Endothelial cell of umbilical vein (primary cell): ENCODE measurements at regions not wholly inside any gene's neighbourhood (a gene's known extent, or its start where the extent isn't known, plus 50 kb on each side); places are given as distances from the start of the nearest gene placed in this dataset.
A peak's percentile ranks its signal among the peaks of the same experiment; 100 is the strongest.

Source experiments
- BruUV-seq: library from RNA; stranded (reverse); fragments of 400-500 nt; replicated peaks from 2 replicates; lab custom pipeline; 2021; lab: Mats Ljungman, UMichigan
- CTCF ChIA-PET: fragments of 300-600, 350-600 bp; sonication (Branson Sonifier 250); formaldehyde crosslinking; loops from one replicate; lab custom pipeline; 2021; ENCODE audit warnings: antibody characterized with exemption, inconsistent platforms; lab: Charles Lee
- POLR2A ChIA-PET: fragments of 300-600, 350-600 bp; sonication (Branson Sonifier 250); formaldehyde crosslinking; loops from one replicate; lab custom pipeline; 2021; ENCODE audit warnings: antibody characterized with exemption, inconsistent platforms; lab: Charles Lee
- DNase-seq: peaks from one replicate; pipeline ENCODE4 v3.0.0-alpha.2; 2011; ENCODE audit warnings: low read depth, low spot score
- FAIRE-seq: peaks from 2 replicates; lab custom pipeline; 2011; peaks lifted over from hg19 to GRCh38; lab: Jason Lieb, UNC
- H2AFZ ChIP-seq: 2 replicates; pipeline ENCODE4 v1.6.0; 2012; ENCODE audit warnings: low read depth, low read length, control low read depth, inconsistent platforms
- H3K27ac ChIP-seq: 2 replicates; pipeline ENCODE4 v1.5.1; 2011; ENCODE audit warnings: low read depth, mild to moderate bottlenecking, control low read depth, low read length, moderate library complexity; ENCODE audit not compliant: insufficient read depth
- H3K27me3 ChIP-seq, 2 experiments: 2 replicates each; pipeline versions ENCODE4 v1.6.0 to v1.6.1; 2011; ENCODE audit warnings: low read length in 2 of 2, mixed read lengths in 1 of 2; ENCODE audit not compliant: control insufficient read depth in 2 of 2, insufficient read depth in 2 of 2
- H3K36me3 ChIP-seq, 2 experiments: 2 replicates in 1 of 2; 3 replicates in 1 of 2; pipeline ENCODE4 v1.5.1; 2011; ENCODE audit warnings: low read length in 2 of 2, mild to moderate bottlenecking in 1 of 2, moderate library complexity in 1 of 2; ENCODE audit not compliant: control insufficient read depth in 2 of 2, insufficient read depth in 2 of 2; ENCODE audit errors: extremely low read depth in 1 of 2
- H3K4me1 ChIP-seq: 3 replicates; pipeline ENCODE4 v1.5.1; 2011; ENCODE audit warnings: mild to moderate bottlenecking, low read length; ENCODE audit not compliant: control insufficient read depth, insufficient read depth; ENCODE audit errors: extremely low read depth
- H3K4me2 ChIP-seq: 2 replicates; pipeline ENCODE4 v1.6.1; 2011; ENCODE audit warnings: low read length, control low read depth, mixed read lengths; ENCODE audit not compliant: insufficient read depth
- H3K4me3 ChIP-seq, 3 experiments: fragments of 200-600 bp in 1 of 3; sonication (generic), shearing (Covaris generic) in 1 of 3; replicated peaks in 1 of 3; 2 replicates each; pipeline ENCODE4 v1.5.1; 2011 to 2016; ENCODE audit warnings: control low read depth in 3 of 3, low read length in 3 of 3, mild to moderate bottlenecking in 2 of 3, inconsistent platforms in 1 of 3, low read depth in 1 of 3, moderate library complexity in 1 of 3; ENCODE audit not compliant: insufficient read depth in 1 of 3
- H3K79me2 ChIP-seq: 2 replicates; pipeline ENCODE4 v1.6.0; 2012; ENCODE audit warnings: low read length, inconsistent platforms; ENCODE audit not compliant: control insufficient read depth, insufficient read depth
- H3K9ac ChIP-seq: replicated peaks from 2 replicates; pipeline ENCODE3; 2011; ENCODE audit warnings: low read length, control low read depth; ENCODE audit not compliant: insufficient read depth; ENCODE audit errors: extremely low read depth
- H3K9me1 ChIP-seq: replicated peaks from 3 replicates; pipeline ENCODE4 v1.6.0; 2011; ENCODE audit warnings: mild to moderate bottlenecking, low read length; ENCODE audit not compliant: control insufficient read depth, insufficient read depth; ENCODE audit errors: extremely low read depth
- H3K9me3 ChIP-seq: replicated peaks from 2 replicates; pipeline ENCODE4 v1.5.1; 2012; ENCODE audit warnings: low read length, inconsistent platforms; ENCODE audit not compliant: control insufficient read depth, insufficient read depth
- H4K20me1 ChIP-seq: replicated peaks from 2 replicates; pipeline ENCODE3; 2011; ENCODE audit warnings: mild to moderate bottlenecking, low read length; ENCODE audit not compliant: control insufficient read depth, insufficient read depth; ENCODE audit errors: extremely low read depth
- CTCF ChIP-seq, 2 donors: IDR thresholded peaks; 1 replicate in 1 of 2; 2 replicates in 1 of 2; pipeline ENCODE4 v1.5.1; 2011; ENCODE audit warnings: low read length in 2 of 2, mild to moderate bottlenecking in 2 of 2, moderate library complexity in 2 of 2, control low read depth in 1 of 2, inconsistent platforms in 1 of 2, low read depth in 1 of 2; ENCODE audit not compliant: insufficient read depth in 1 of 2; ENCODE audit errors: extremely low read depth in 1 of 2
- EZH2 ChIP-seq: IDR thresholded peaks from 2 replicates; pipeline ENCODE4 v1.6.1; 2012; ENCODE audit warnings: borderline replicate concordance, low read depth, mild to moderate bottlenecking, moderate library complexity, low read length, inconsistent platforms; ENCODE audit not compliant: severe bottlenecking
- FOS ChIP-seq: IDR thresholded peaks from 2 replicates; pipeline ENCODE4 v1.6.1; 2011; ENCODE audit warnings: mild to moderate bottlenecking, low read length, moderate library complexity, borderline replicate concordance; ENCODE audit not compliant: insufficient read depth
- GATA2 ChIP-seq: IDR thresholded peaks from 2 replicates; pipeline ENCODE4 v1.7.0; 2011; ENCODE audit warnings: low read depth, mild to moderate bottlenecking, moderate library complexity, mixed read lengths, low read length; ENCODE audit not compliant: insufficient read length, insufficient read depth
- JUN ChIP-seq: IDR thresholded peaks from 2 replicates; pipeline ENCODE4 v1.6.1; 2011; ENCODE audit warnings: borderline replicate concordance, low read depth; ENCODE audit not compliant: insufficient read length, insufficient read depth
- MAX ChIP-seq: IDR thresholded peaks from 2 replicates; pipeline ENCODE4 v1.6.1; 2011; ENCODE audit not compliant: insufficient read depth, insufficient read length
- MYC ChIP-seq: IDR thresholded peaks from one replicate; pipeline ENCODE4 v1.6.1; 2011; ENCODE audit warnings: mild to moderate bottlenecking, low read depth, low read length
- POLR2A ChIP-seq: IDR thresholded peaks from 2 replicates; pipeline ENCODE4 v1.6.1; 2012; ENCODE audit warnings: low read depth, mild to moderate bottlenecking, control low read depth, low read length
- POLR2AphosphoS5 ChIP-seq: IDR thresholded peaks from 2 replicates; pipeline ENCODE4 v1.6.1; 2012; ENCODE audit warnings: low read depth, mild to moderate bottlenecking, control low read depth, low read length, moderate library complexity; ENCODE audit not compliant: insufficient read depth
- dilution Hi-C: fragments of 300-500 bp; cut with MboI; formaldehyde crosslinking; loops from one replicate; pipeline ENCODE4 v1.15.0; 2019; ENCODE audit warnings: low sequenced_read_pairs; ENCODE audit not compliant: extremely low pct_ligation_motif_present
- intact Hi-C: fragments of 100-400 bp; cut with micrococcal nuclease; formaldehyde crosslinking; loops from one replicate; pipeline ENCODE4 v1.10.0; 2022

- Histone ChIP-seq H3K79me2 (no peaks in the 10 kb centered on the region), H3K9ac (no peak overlapping the region), H3K9me3 (no peaks in the 10 kb centered on the region), H3K9me1 (no peaks in the 10 kb centered on the region), H3K4me2 (no peak overlapping the region), H2AFZ (peak overlapping the region; percentile 48), H3K27ac (no peak overlapping the region), H3K4me3 (no peak overlapping the region), H3K27me3 (no peaks in the 10 kb centered on the region), H4K20me1 (no peaks in the 10 kb centered on the region), H3K4me1 (peaks cover under 1% of the 10 kb centered on the region), H3K36me3 (no peaks in the 10 kb centered on the region)
- CTCF ChIA-PET, result no interaction called here
- BruUV-seq, result no TSS peak
- dilution Hi-C loops, result no loop called here
- intact Hi-C loops, result no loop called here
- FAIRE-seq, result no peak
- POLR2A ChIA-PET, result no interaction called here
- no peak for TF ChIP-seq MYC
- no peak for TF ChIP-seq POLR2AphosphoS5
- DNase-seq, result no peak
These were observed 194.8 kb upstream of the GULP1 start for GRCh38 chr2:188096910-188097309.

DNA sequence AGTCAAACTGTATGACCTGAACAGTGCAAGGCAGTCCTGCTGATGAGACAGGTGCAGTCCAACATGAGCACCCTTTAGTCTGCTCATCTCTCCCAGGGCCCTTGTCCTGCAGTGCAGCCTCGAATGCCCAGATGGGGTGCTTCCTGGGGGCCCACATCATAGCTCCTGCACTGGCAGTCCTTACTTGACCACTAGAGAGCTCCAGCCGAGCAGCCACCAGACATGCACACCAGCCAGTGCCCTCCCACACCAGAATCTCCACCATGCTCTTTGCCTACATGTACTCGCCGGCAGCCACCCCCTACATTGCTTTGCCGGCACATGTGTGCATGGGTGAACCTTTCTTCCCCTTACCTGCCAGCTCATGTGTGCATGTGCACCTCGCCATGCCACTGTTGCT lies 188.8 kb upstream of the GULP1 start:
- H4K20me1 ChIP-seq, result no peaks in the 10 kb centered on the region
- ChIA-PET POLR2A (no interaction called here), CTCF (no interaction called here)
- no peak overlapping the region for H3K4me3 ChIP-seq
- no peak overlapping the region for H3K27ac ChIP-seq
- H3K9me1 ChIP-seq, result no peaks in the 10 kb centered on the region
- no peak overlapping the region for H3K4me2 ChIP-seq
- no peaks in the 10 kb centered on the region for H3K27me3 ChIP-seq
- FAIRE-seq (no peak), DNase-seq (no peak)
- H3K36me3 ChIP-seq, result no peaks in the 10 kb centered on the region
- no peaks in the 10 kb centered on the region for H3K9me3 ChIP-seq
- no peaks in the 10 kb centered on the region for H3K79me2 ChIP-seq
- TF ChIP-seq GATA2 (no peak), POLR2AphosphoS5 (no peak), JUN (no peak), MYC (no peak), FOS (no peak), MAX (no peak), CTCF (IDR thresholded peaks at IDR 0.05; ENCODE audit: extremely low read depth in 1 of 2, insufficient read depth in 1 of 2, low read depth in 1 of 2, low read length in 2 of 2) (no peak), POLR2A (no peak), EZH2 (no peak)
- H3K9ac ChIP-seq, result no peak overlapping the region
- no peaks in the 10 kb centered on the region for H3K4me1 ChIP-seq
- dilution Hi-C loops (no loop called here), intact Hi-C loops (no loop called here)
- no peak overlapping the region for H2AFZ ChIP-seq
- BruUV-seq, result no TSS peak
